ENCODE measurements at regions not wholly inside any gene's neighbourhood (a gene's known extent, or its start where the extent isn't known, plus 50 kb on each side); places are given as distances from the start of the nearest gene placed in this dataset.

- Histone ChIP-seq H3K4me1 (peaks cover 0 to 6% (median 0%) of the 10 kb centered on the region in 4 donors), H3K4me3 (no peak overlapping the region), H3K36me3 (no peaks in the 10 kb centered on the region), H3K9me3 (peaks cover 0 to 6% (median 0%) of the 10 kb centered on the region in 4 donors), H3K27ac (no peak overlapping the region), H3K27me3 (no peaks in the 10 kb centered on the region)
- 19 to 29% methylated on average over 2 of the region's 2 CpGs for WGBS, 2 donors
- peak in 1 of 2 donors; percentile 75 for DNase-seq (ENCODE audit: low spot score in 2 of 2)
- TF ChIP-seq POLR2A (IDR thresholded peaks at IDR 0.05) (no peak), CTCF (IDR thresholded peaks at IDR 0.05) (peak; percentile 68 to 75 (median 70)), EP300 (IDR thresholded peaks at IDR 0.05) (no peak)
These were observed 772.0 kb downstream of the DIAPH3 start for GRCh38 chr13:59391696-59392095.

- peaks cover 0 to 6% (median 0%) of the 10 kb centered on the region in 4 donors for H3K9me3 ChIP-seq
- no peaks in the 10 kb centered on the region for H3K27me3 ChIP-seq
- no peaks in the 10 kb centered on the region for H3K36me3 ChIP-seq
- TF ChIP-seq EP300 (IDR thresholded peaks at IDR 0.05): no peak
- TF ChIP-seq CTCF (IDR thresholded peaks at IDR 0.05): no peak
- no peak for TF ChIP-seq POLR2A (IDR thresholded peaks at IDR 0.05)
- no peak overlapping the region for H3K27ac ChIP-seq
- peaks cover 0 to 6% (median 0%) of the 10 kb centered on the region in 4 donors for H3K4me1 ChIP-seq
- no peak for DNase-seq (ENCODE audit: low spot score in 2 of 2)
- no peak overlapping the region for H3K4me3 ChIP-seq
These were observed 771.4 kb downstream of the DIAPH3 start for GRCh38 chr13:59392328-59392727.

- TF ChIP-seq POLR2A (IDR thresholded peaks at IDR 0.05): no peak
- no peak for TF ChIP-seq CTCF (IDR thresholded peaks at IDR 0.05)
- no peak for TF ChIP-seq EP300 (IDR thresholded peaks at IDR 0.05)
- Histone ChIP-seq H3K4me1 (peaks cover 0 to 6% (median 0%) of the 10 kb centered on the region in 4 donors), H3K27ac (no peak overlapping the region), H3K4me3 (no peak overlapping the region), H3K36me3 (no peaks in the 10 kb centered on the region), H3K9me3 (no peaks in the 10 kb centered on the region), H3K27me3 (no peaks in the 10 kb centered on the region)
- no peak for DNase-seq (ENCODE audit: low spot score in 2 of 2)
- WGBS, 2 donors: 87 to 89% methylated on average over 2 of the region's 2 CpGs
These were observed 769.2 kb downstream of the DIAPH3 start for GRCh38 chr13:59394496-59394895.

GRCh38 chr13:59398127-59398526 lies 765.6 kb downstream of the DIAPH3 start:
- H3K27ac ChIP-seq: no peak overlapping the region
- 41 to 50% methylated on average over 3 of the region's 3 CpGs for WGBS, 2 donors
- no peak for DNase-seq (ENCODE audit: low spot score in 2 of 2)
- H3K4me3 ChIP-seq: no peak overlapping the region
- H3K4me1 ChIP-seq: no peaks in the 10 kb centered on the region
- H3K36me3 ChIP-seq: no peaks in the 10 kb centered on the region
- no peaks in the 10 kb centered on the region for H3K9me3 ChIP-seq
- H3K27me3 ChIP-seq: no peaks in the 10 kb centered on the region
- TF ChIP-seq POLR2A (IDR thresholded peaks at IDR 0.05): no peak
- TF ChIP-seq EP300 (IDR thresholded peaks at IDR 0.05): no peak
- TF ChIP-seq CTCF (IDR thresholded peaks at IDR 0.05): no peak

- H3K4me3 ChIP-seq: no peak overlapping the region
- no peak for DNase-seq (ENCODE audit: low spot score in 2 of 2)
- no peaks in the 10 kb centered on the region for H3K27me3 ChIP-seq
- H3K4me1 ChIP-seq: no peaks in the 10 kb centered on the region
- H3K9me3 ChIP-seq: no peaks in the 10 kb centered on the region
- no peaks in the 10 kb centered on the region for H3K36me3 ChIP-seq
- 64 to 69% methylated on average over 4 of the region's 4 CpGs for WGBS, 2 donors
- H3K27ac ChIP-seq: no peak overlapping the region
- TF ChIP-seq POLR2A (IDR thresholded peaks at IDR 0.05) (no peak), CTCF (IDR thresholded peaks at IDR 0.05) (no peak), EP300 (IDR thresholded peaks at IDR 0.05) (no peak)
These were observed 765.1 kb downstream of the DIAPH3 start for GRCh38 chr13:59398661-59399060.

Measured in tibial nerve (tissue), 4 donors.